ENCODE measurements at regions not wholly inside any gene's neighbourhood (a gene's known extent, or its start where the extent isn't known, plus 50 kb on each side); places are given as distances from the start of the nearest gene placed in this dataset.

GRCh38 chr5:163766936-163767670, 261.7 kb downstream of the MAT2B start:
- Histone ChIP-seq H3K27ac (no peak overlapping the region), H3K4me3 (replicated peaks in 1 of 3) (no peak overlapping the region), H3K4me1 (no peaks in the 10 kb centered on the region), H3K27me3 (no peaks in the 10 kb centered on the region), H3K36me3 (no peaks in the 10 kb centered on the region), H3K9me3 (no peaks in the 10 kb centered on the region)
- TF ChIP-seq POLR2A (IDR thresholded peaks at IDR 0.05) = no peak
- TF ChIP-seq, protein P1, sequence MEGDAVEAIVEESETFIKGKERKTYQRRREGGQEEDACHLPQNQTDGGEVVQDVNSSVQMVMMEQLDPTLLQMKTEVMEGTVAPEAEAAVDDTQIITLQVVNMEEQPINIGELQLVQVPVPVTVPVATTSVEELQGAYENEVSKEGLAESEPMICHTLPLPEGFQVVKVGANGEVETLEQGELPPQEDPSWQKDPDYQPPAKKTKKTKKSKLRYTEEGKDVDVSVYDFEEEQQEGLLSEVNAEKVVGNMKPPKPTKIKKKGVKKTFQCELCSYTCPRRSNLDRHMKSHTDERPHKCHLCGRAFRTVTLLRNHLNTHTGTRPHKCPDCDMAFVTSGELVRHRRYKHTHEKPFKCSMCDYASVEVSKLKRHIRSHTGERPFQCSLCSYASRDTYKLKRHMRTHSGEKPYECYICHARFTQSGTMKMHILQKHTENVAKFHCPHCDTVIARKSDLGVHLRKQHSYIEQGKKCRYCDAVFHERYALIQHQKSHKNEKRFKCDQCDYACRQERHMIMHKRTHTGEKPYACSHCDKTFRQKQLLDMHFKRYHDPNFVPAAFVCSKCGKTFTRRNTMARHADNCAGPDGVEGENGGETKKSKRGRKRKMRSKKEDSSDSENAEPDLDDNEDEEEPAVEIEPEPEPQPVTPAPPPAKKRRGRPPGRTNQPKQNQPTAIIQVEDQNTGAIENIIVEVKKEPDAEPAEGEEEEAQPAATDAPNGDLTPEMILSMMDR (IDR thresholded peaks at IDR 0.05) = no peak
- DNase-seq = no peak
- 71 to 77% methylated on average over 8 of the region's 8 CpGs for WGBS, 2 donors
- intact Hi-C loops (cut with DNase I) = no loop called here

- TF ChIP-seq, protein P1 (IDR thresholded peaks at IDR 0.05) = no peak
- TF ChIP-seq POLR2A (IDR thresholded peaks at IDR 0.05) = no peak
- H3K9me3 ChIP-seq = no peaks in the 10 kb centered on the region
- no peak overlapping the region for H3K27ac ChIP-seq
- no peaks in the 10 kb centered on the region for H3K36me3 ChIP-seq
- no peaks in the 10 kb centered on the region for H3K4me1 ChIP-seq
- intact Hi-C loops (cut with DNase I) = no loop called here
- H3K27me3 ChIP-seq = no peaks in the 10 kb centered on the region
- DNase-seq = no peak
- 61 to 66% methylated on average over 2 of the region's 2 CpGs for WGBS, 2 donors
- H3K4me3 ChIP-seq (replicated peaks in 1 of 3) = no peak overlapping the region
Observed at GRCh38 chr5:163770625-163771024, 265.2 kb downstream of the MAT2B start.

DNA sequence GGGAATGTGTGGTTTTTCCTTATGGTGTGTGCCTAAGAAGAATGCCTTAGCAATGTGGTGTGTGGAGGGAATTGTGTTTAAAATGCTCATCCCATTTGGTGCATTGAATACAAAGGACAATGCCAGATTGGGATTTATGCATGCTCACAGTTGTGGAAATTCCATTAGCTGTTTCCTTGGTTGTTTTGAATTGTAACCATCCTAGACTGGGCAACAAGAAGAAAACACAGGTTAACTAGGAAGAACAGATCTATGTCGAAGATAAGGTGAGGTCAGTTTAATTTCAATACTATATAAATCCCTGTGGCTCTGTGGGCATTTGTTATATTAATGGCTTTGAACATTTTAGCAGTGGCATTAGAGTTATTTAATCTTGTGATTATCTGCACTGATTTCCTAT, 266.8 kb downstream of the MAT2B start:
- 89 to 97% methylated on average over 1 of the region's 1 CpG for WGBS, 2 donors
- no peaks in the 10 kb centered on the region for H3K9me3 ChIP-seq
- no peaks in the 10 kb centered on the region for H3K4me1 ChIP-seq
- no peaks in the 10 kb centered on the region for H3K36me3 ChIP-seq
- DNase-seq = no peak
- H3K27ac ChIP-seq = no peak overlapping the region
- intact Hi-C loops (cut with DNase I) = no loop called here
- H3K27me3 ChIP-seq = no peaks in the 10 kb centered on the region
- no peak overlapping the region for H3K4me3 ChIP-seq (replicated peaks in 1 of 3)
- TF ChIP-seq, protein P1 (IDR thresholded peaks at IDR 0.05) = no peak
- no peak for TF ChIP-seq POLR2A (IDR thresholded peaks at IDR 0.05)

DNA sequence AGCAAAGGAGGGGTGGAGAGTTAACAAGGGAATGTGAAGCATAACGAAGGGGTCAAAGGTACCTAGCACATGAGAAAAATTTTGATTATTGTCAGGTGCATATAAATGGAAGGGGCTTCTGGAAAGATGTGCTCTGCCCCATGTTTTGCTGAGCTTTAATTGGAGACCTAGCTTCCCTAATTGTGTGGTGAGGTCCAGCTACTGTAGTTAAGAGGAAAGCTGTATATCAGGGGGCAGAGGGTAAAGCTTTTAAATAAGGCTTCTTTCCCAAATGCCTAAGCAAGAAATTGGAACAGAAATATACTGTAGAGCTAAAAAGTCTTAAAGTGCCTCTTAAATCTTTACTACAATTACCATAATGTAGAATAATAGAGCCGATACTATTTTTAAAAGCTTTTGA, 267.2 kb downstream of the MAT2B start:
- no peaks in the 10 kb centered on the region for H3K9me3 ChIP-seq
- H3K36me3 ChIP-seq = no peaks in the 10 kb centered on the region
- TF ChIP-seq, protein P1 (IDR thresholded peaks at IDR 0.05) = no peak
- no peak for TF ChIP-seq POLR2A (IDR thresholded peaks at IDR 0.05)
- WGBS, 2 donors = 83 to 88% methylated on average over 2 of the region's 2 CpGs
- no peaks in the 10 kb centered on the region for H3K27me3 ChIP-seq
- H3K4me1 ChIP-seq = no peaks in the 10 kb centered on the region
- DNase-seq = no peak
- H3K27ac ChIP-seq = no peak overlapping the region
- H3K4me3 ChIP-seq (replicated peaks in 1 of 3) = no peak overlapping the region
- intact Hi-C loops (cut with DNase I) = no loop called here

GRCh38 chr5:163773226-163773625, 267.8 kb downstream of the MAT2B start:
- Histone ChIP-seq H3K36me3 (no peaks in the 10 kb centered on the region), H3K4me3 (replicated peaks in 1 of 3) (no peak overlapping the region), H3K4me1 (no peaks in the 10 kb centered on the region), H3K9me3 (no peaks in the 10 kb centered on the region), H3K27me3 (no peaks in the 10 kb centered on the region), H3K27ac (no peak overlapping the region)
- DNase-seq = no peak
- 64% methylated on average over 6 of the region's 6 CpGs for WGBS, 2 donors
- TF ChIP-seq, protein P1 (IDR thresholded peaks at IDR 0.05) = no peak
- no peak for TF ChIP-seq POLR2A (IDR thresholded peaks at IDR 0.05)
- intact Hi-C loops (cut with DNase I) = no loop called here

All from thyroid gland (tissue), 4 donors.